Ishikawa (cell line): ENCODE measurements at regions not wholly inside any gene's neighbourhood (a gene's known extent, or its start where the extent isn't known, plus 50 kb on each side); places are given as distances from the start of the nearest gene placed in this dataset.

Source experiments
- CEBPB ChIP-seq: IDR thresholded peaks from 2 replicates; pipeline ENCODE4 v1.6.1; 2012
- CREB1 ChIP-seq: IDR thresholded peaks from 2 replicates; pipeline ENCODE4 v1.6.1; 2012; ENCODE audit warnings: low read depth
- EGR1 ChIP-seq: IDR thresholded peaks from 2 replicates; pipeline ENCODE4 v1.6.1; 2012
- EP300 ChIP-seq: IDR thresholded peaks from 2 replicates; pipeline ENCODE4 v1.6.1; 2012; ENCODE audit warnings: borderline replicate concordance
- FOXM1 ChIP-seq: IDR thresholded peaks from 2 replicates; pipeline ENCODE4 v1.6.1; 2012; ENCODE audit warnings: low read depth, borderline replicate concordance
- MAX ChIP-seq: IDR thresholded peaks from 2 replicates; pipeline ENCODE4 v1.6.1; 2012
- NFIC ChIP-seq: IDR thresholded peaks from 2 replicates; pipeline ENCODE4 v1.6.1; 2012
- RAD21 ChIP-seq: IDR thresholded peaks from 2 replicates; pipeline ENCODE4 v1.6.1; 2012; ENCODE audit warnings: low read depth
- REST ChIP-seq: IDR thresholded peaks from 2 replicates; pipeline ENCODE4 v1.6.1; 2012; ENCODE audit warnings: low read depth, mild to moderate bottlenecking
- TAF1 ChIP-seq: IDR thresholded peaks from 2 replicates; pipeline ENCODE4 v1.6.1; 2012; ENCODE audit warnings: low read depth, mild to moderate bottlenecking
- TCF12 ChIP-seq: IDR thresholded peaks from 2 replicates; pipeline ENCODE4 v1.6.1; 2012; ENCODE audit warnings: low read depth
- TEAD4 ChIP-seq: IDR thresholded peaks from 2 replicates; pipeline ENCODE4 v1.6.1; 2012
- USF1 ChIP-seq: IDR thresholded peaks from 2 replicates; pipeline ENCODE4 v1.6.1; 2012
- YY1 ChIP-seq: IDR thresholded peaks from 2 replicates; pipeline ENCODE4 v1.6.1; 2012; ENCODE audit warnings: low read depth
- ZBTB7A ChIP-seq: IDR thresholded peaks from 2 replicates; pipeline ENCODE4 v1.6.1; 2012; ENCODE audit warnings: low read depth

GRCh38 chr2:220458051-220458450 is 830.6 kb downstream of the SLC4A3 start:
- no peak for TF ChIP-seq MAX
- no peak for TF ChIP-seq RAD21
- no peak for TF ChIP-seq EGR1
- no peak for TF ChIP-seq CEBPB
- TF ChIP-seq ZBTB7A: no peak
- no peak for TF ChIP-seq CREB1
- no peak for TF ChIP-seq REST
- TF ChIP-seq NFIC: no peak
- TF ChIP-seq USF1: no peak
- no peak for TF ChIP-seq TEAD4
- no peak for TF ChIP-seq TAF1
- no peak for TF ChIP-seq EP300

- TF ChIP-seq TAF1: no peak
- no peak for TF ChIP-seq TEAD4
- no peak for TF ChIP-seq EGR1
- TF ChIP-seq ZBTB7A: no peak
- no peak for TF ChIP-seq FOXM1
These were observed 833.0 kb downstream of the SLC4A3 start for GRCh38 chr2:220460257-220460985.

- no peak for TF ChIP-seq TAF1
These were observed 836.4 kb downstream of the SLC4A3 start for GRCh38 chr2:220463876-220464275.

- TF ChIP-seq USF1 (no peak), EGR1 (no peak), RAD21 (no peak)
These were observed 838.3 kb downstream of the SLC4A3 start for GRCh38 chr2:220465700-220466099.

- TF ChIP-seq TCF12: no peak
- no peak for TF ChIP-seq ZBTB7A
- no peak for TF ChIP-seq REST
- no peak for TF ChIP-seq YY1
- no peak for TF ChIP-seq RAD21
- no peak for TF ChIP-seq USF1
- no peak for TF ChIP-seq EP300
- no peak for TF ChIP-seq CEBPB
- no peak for TF ChIP-seq TEAD4
These were observed 838.8 kb downstream of the SLC4A3 start for GRCh38 chr2:220466251-220466691.

GRCh38 chr2:220469201-220469600 is 841.8 kb downstream of the SLC4A3 start:
- TF ChIP-seq EGR1 (no peak), REST (no peak)
